GM19035 (cell line): ENCODE measurements at regions not wholly inside any gene's neighbourhood (a gene's known extent, or its start where the extent isn't known, plus 50 kb on each side); places are given as distances from the start of the nearest gene placed in this dataset.

ENCODE experiments used
- ATAC-seq: cut with Tn5 transposase; IDR thresholded peaks from one replicate; pipeline ENCODE4 v1.9.1; 2021; ENCODE audit not compliant: unreplicated experiment

- no peak for ATAC-seq
Measured at GRCh38 chrX:6701085-6701484, 166.2 kb upstream of the VCX3A start.

GRCh38 chrX:6695717-6696116 is 160.8 kb upstream of the VCX3A start:
- ATAC-seq, result no peak

- ATAC-seq, result no peak
Measured at GRCh38 chrX:6694977-6695376, 160.1 kb upstream of the VCX3A start.

GRCh38 chrX:6694221-6694620 is 159.3 kb upstream of the VCX3A start:
- ATAC-seq, result no peak

GRCh38 chrX:6693051-6693450 is 158.1 kb upstream of the VCX3A start:
- ATAC-seq, result no peak

- no peak for ATAC-seq
Measured at GRCh38 chrX:6685489-6685888, 150.6 kb upstream of the VCX3A start.

GRCh38 chrX:6683353-6683752 is 148.4 kb upstream of the VCX3A start:
- ATAC-seq, result no peak

- ATAC-seq, result no peak
Measured at GRCh38 chrX:6681521-6682145, 146.7 kb upstream of the VCX3A start.

- no peak for ATAC-seq
Measured at GRCh38 chrX:6679988-6680387, 145.1 kb upstream of the VCX3A start.

- ATAC-seq, result no peak
Measured at GRCh38 chrX:6679550-6679949, 144.6 kb upstream of the VCX3A start.

GRCh38 chrX:6678313-6678712 is 143.4 kb upstream of the VCX3A start:
- no peak for ATAC-seq

- ATAC-seq, result no peak
Measured at GRCh38 chrX:6674734-6675133, 139.8 kb upstream of the VCX3A start.

- no peak for ATAC-seq
Measured at GRCh38 chrX:6667048-6667768, 132.3 kb upstream of the VCX3A start.

GRCh38 chrX:6666624-6667023 is 131.7 kb upstream of the VCX3A start:
- ATAC-seq, result no peak

- no peak for ATAC-seq
Measured at GRCh38 chrX:6661736-6662135, 126.8 kb upstream of the VCX3A start.

GRCh38 chrX:6660567-6661264 is 125.8 kb upstream of the VCX3A start:
- no peak for ATAC-seq

- ATAC-seq, result no peak
Measured at GRCh38 chrX:6645216-6645615, 110.3 kb upstream of the VCX3A start.

GRCh38 chrX:6644411-6644810 is 109.5 kb upstream of the VCX3A start:
- ATAC-seq, result no peak

GRCh38 chrX:6640727-6641126 is 105.8 kb upstream of the VCX3A start:
- no peak for ATAC-seq

GRCh38 chrX:6614506-6614905 is 79.6 kb upstream of the VCX3A start:
- ATAC-seq, result no peak

GRCh38 chrX:6599230-6599860 is 64.4 kb upstream of the VCX3A start:
- ATAC-seq, result no peak
